RKO (cell line): ENCODE measurements at regions not wholly inside any gene's neighbourhood (a gene's known extent, or its start where the extent isn't known, plus 50 kb on each side); places are given as distances from the start of the nearest gene placed in this dataset.
"Not testable (repeated sequence)": the region's sequence is repeated elsewhere in the genome, so short reads cannot be mapped to it uniquely, and the experiment has no call there.

Experiments used
- DNase-seq: peaks from one replicate; pipeline ENCODE4 v3.0.0-alpha.2; 2016; ENCODE audit warnings: low spot score

GRCh38 chr6:50962213-50962759, 143.6 kb downstream of the TFAP2B start:
- no peak for DNase-seq

GRCh38 chr6:50963952-50964351, 145.3 kb downstream of the TFAP2B start:
- DNase-seq = no peak

GRCh38 chr6:50965495-50965894, 146.8 kb downstream of the TFAP2B start:
- DNase-seq = no peak

DNA sequence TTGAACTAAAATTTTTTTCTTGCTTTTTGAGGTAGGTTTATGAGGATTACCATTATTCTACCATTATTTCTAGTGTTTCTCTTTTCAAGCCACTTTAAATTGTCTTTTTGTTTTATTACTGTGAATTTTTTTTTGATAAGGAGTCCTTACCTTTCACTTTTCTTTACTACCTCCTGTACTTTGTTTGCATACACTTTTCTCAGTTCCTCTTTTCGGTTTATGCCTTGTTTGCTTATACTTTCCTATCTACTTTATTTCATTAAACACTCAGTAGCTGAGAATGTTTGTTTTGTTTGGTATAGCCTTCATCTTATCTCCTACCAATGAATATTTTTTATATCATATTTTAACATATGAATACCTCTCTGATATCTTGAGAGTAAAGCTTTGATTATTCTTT, 147.9 kb downstream of the TFAP2B start:
- DNase-seq = no peak

GRCh38 chr6:50966986-50967385, 148.3 kb downstream of the TFAP2B start:
- no peak for DNase-seq

DNA sequence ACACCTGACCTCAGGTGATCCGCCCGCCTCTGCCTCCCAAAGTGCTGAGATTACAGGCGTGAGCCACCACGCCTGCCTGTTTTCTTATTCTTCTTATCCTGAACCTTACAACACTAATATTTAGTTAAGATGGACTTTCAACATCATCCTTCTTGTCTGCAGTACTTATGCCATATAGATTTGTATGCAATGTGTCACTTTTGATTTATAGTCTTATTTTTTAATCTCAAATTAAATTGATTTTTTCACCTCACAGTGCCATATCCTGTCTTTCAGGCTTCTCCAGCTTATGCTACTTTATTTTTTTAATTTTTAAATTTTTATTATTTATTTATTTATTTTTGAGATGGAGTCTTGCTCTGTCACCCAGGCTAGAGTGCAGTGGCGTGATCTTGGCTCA, 149.6 kb downstream of the TFAP2B start:
- not testable (repeated sequence) for DNase-seq

DNA sequence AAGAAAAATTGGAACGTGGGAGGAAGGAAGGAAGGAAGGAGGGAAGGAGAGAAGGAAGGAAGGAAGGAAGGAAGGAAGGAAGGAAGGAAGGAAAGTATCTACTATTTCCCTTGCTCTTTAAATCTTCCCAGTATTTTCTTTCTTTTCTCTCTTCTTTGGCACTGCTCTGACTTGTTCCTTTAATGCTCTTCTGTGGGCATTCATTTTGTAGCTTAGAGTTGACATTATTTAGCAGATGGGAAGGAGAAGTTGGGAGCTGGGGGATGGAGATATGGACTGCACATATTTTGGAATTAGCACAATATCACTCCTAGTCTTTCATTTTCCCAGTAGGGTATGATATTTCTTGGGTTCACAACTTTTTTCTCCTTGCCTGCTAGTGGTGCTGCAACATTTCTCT, 152.2 kb downstream of the TFAP2B start:
- DNase-seq = no peak

DNA sequence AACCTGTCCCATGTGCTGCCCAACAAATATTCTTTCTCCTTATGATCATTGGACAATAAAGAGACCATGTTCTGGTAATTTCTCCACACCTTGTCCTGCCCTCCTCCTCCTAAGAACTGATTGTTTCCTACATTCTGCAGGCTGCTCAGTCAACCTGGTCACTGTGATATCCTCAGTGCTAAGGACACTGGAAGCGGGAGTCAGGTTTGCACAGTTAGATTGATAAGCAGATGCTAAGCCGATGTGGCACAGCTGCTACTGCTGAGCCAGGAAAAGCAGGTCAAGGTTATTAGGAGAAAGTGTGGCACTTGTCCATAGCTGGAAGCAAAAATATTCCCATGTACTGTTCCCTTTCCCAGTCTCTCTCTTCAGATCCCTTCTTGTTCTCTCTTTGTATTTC, 154.8 kb downstream of the TFAP2B start:
- DNase-seq = no peak

- no peak for DNase-seq
Measured at GRCh38 chr6:50974319-50974718, 155.6 kb downstream of the TFAP2B start.

DNA sequence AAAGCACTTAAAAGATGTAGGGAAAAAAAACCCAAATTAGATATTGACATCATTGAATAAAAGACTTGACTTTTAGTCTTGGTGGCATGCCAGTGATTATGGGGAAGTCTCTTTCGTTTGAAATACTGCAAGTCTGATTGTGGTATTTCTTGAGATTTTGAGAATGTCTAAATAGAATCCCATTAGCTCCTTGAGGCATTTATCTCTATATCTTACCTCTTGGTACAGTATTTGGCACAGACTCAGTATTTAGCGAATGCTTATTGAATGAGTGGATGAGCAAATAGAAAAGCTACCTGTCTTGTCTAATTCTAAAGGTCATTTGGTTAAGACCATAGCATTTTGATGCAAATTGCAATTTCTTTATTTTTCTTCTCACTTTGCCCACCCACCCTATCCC, 156.5 kb downstream of the TFAP2B start:
- no peak for DNase-seq

- no peak for DNase-seq
Measured at GRCh38 chr6:50976907-50977306, 158.2 kb downstream of the TFAP2B start.

- no peak for DNase-seq
Measured at GRCh38 chr6:50977796-50978195, 159.1 kb downstream of the TFAP2B start.

- DNase-seq = no peak
Measured at GRCh38 chr6:50978380-50979170, 159.9 kb downstream of the TFAP2B start.

GRCh38 chr6:50979171-50979525, 160.5 kb downstream of the TFAP2B start:
- no peak for DNase-seq

- no peak for DNase-seq
Measured at GRCh38 chr6:50984135-50984534, 165.5 kb downstream of the TFAP2B start.

- no peak for DNase-seq
Measured at GRCh38 chr6:50986319-50986718, 167.6 kb downstream of the TFAP2B start.

DNA sequence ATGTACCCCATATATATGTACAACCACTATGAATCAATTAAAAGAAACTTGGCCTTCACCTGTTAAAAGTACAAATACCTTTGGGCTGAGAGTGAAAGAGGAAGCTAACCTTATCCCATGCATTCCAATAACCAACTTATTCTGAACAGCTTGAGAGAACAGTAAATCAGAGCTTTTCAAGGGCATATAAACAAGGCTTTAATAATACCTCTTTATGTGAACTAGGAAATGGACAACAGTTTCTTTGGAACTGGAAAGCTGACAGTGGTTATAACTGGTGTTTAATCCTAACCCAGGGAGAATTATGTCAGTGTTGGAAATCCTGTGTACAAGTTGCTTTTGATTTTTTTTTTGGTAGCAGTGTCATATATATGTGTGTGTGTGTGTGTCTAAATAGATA, 170.5 kb downstream of the TFAP2B start:
- DNase-seq = no peak

GRCh38 chr6:50990750-50991446, 172.2 kb downstream of the TFAP2B start:
- DNase-seq = no peak

GRCh38 chr6:50992232-50992631, 173.6 kb downstream of the TFAP2B start:
- no peak for DNase-seq

DNA sequence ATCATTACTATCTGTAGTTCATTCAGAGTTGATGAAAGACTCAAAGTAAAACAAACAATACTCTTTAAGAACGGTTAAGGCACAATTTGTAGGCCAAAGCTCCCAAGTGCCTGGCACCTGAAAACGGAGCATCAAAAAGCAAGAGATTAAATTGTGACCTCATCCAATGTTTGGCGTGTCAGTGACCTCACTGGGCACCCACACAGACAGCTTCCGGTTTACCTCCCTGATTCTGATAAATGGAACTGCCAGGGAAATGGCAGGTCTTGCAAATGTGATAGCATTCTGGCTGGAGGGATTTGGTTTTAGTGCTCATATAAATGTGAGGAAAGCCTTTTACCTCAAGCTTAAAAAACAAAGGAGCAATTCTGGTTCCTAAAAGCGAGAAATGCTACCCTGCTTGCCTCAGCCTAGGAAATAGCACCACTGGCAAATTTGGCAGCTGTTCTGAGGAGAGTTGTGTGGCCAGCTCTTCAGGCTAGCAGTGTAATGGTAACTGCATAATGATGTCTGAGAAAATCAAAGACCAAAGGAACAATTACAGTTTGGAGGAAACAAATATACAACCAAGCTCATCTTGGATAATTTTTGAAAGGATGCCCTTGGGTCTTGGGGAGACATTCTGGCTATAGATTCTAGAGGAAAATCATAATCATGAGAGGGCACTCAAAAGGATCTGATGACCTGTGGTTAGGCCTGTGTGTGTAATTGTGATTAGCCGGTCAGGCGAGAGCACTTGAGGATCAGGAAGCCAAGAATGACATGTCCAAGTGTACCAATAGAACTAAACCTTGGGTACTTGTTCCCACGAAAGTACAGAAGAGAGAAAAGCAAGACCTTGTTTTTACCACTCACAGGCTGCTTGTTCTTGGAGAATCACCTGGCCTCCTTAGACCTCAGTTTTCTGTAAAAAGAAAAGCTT, 174.3 kb downstream of the TFAP2B start:
- DNase-seq = no peak

DNA sequence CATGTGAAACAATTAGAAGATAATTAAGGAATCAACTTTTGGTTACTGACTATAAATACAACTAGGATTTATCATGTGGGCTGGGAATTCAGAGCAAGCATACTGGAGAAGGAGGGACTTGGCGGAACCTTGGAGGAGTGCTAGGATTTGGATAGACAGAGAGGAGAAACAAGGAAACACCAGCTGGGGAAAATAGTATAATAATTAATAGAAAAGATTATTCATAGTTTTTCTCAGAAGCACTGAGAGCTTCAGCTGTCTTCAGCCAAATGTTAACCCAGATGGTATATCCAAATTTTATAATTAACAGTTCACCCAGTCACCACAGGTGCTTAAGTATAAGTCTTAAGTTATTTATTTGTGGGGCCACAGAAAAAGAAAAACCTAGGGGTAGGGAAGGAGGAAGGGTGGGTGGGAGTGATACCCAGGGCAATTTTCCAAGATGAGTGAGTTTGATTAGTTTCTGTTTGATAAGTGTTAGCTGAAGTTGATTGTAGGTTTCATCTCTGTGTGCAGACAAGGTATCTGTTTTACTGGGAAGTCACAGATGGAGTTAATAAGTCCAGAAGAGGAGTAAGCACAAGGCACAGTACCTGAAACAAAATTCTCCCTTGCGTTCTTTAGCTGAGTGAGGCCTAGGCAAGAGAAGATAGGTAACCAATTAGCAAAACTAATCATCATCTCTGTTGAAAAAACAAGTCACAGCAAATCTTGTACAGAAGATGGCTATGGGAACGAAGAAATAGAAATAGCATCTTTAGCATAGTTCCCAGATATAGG, 175.5 kb downstream of the TFAP2B start:
- no peak for DNase-seq

DNA sequence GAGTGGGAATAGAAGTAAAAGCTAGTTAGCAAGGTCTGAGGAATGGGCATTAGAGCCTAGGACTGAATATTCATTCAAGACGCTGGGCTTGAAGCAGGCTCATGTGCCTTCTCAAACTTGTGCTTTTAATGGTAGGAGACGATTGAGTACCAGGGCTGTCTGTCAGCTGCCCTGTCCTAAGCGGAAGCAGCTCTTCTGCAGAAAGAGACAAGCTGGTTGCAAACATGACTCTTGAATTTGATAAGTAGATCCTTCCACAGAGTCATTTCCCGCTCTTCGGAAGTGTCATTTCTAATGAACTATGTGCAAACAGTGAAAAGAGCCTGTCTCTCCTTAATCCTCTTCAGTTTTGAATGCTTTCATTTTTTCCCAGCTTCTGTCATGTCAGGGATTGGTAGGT, 176.4 kb downstream of the TFAP2B start:
- DNase-seq = no peak
